ENCODE measurements at regions not wholly inside any gene's neighbourhood (a gene's known extent, or its start where the extent isn't known, plus 50 kb on each side); places are given as distances from the start of the nearest gene placed in this dataset.
"Not testable (repeated sequence)": the region's sequence is repeated elsewhere in the genome, so short reads cannot be mapped to it uniquely, and the experiment has no call there.

GRCh38 chr12:58651850-58652249 lies 268.5 kb downstream of the LRIG3 start:
- DNase-seq (ENCODE audit: low spot score): no peak

- no peak for DNase-seq (ENCODE audit: low spot score)
Measured at GRCh38 chr12:58654021-58654420, 266.3 kb downstream of the LRIG3 start.

- no peak for DNase-seq (ENCODE audit: low spot score)
Measured at GRCh38 chr12:58655375-58655774, 264.9 kb downstream of the LRIG3 start.

- no peak for DNase-seq (ENCODE audit: low spot score)
Measured at GRCh38 chr12:58656254-58657009, 263.9 kb downstream of the LRIG3 start.

- no peak for DNase-seq (ENCODE audit: low spot score)
Measured at GRCh38 chr12:58657190-58657589, 263.1 kb downstream of the LRIG3 start.

GRCh38 chr12:58665375-58665774 lies 254.9 kb downstream of the LRIG3 start:
- DNase-seq (ENCODE audit: low spot score): no peak

- DNase-seq (ENCODE audit: low spot score): no peak
Measured at GRCh38 chr12:58668233-58668632, 252.1 kb downstream of the LRIG3 start.

GRCh38 chr12:58668871-58669270 lies 251.4 kb downstream of the LRIG3 start:
- DNase-seq (ENCODE audit: low spot score): no peak

GRCh38 chr12:58670623-58671022 lies 249.7 kb downstream of the LRIG3 start:
- DNase-seq (ENCODE audit: low spot score): no peak

- no peak for DNase-seq (ENCODE audit: low spot score)
Measured at GRCh38 chr12:58671196-58671595, 249.1 kb downstream of the LRIG3 start.

GRCh38 chr12:58673021-58673420 lies 247.3 kb downstream of the LRIG3 start:
- DNase-seq (ENCODE audit: low spot score): no peak

- not testable (repeated sequence) for DNase-seq (ENCODE audit: low spot score)
Measured at GRCh38 chr12:58677833-58678232, 242.5 kb downstream of the LRIG3 start.

GRCh38 chr12:58678753-58679152 lies 241.6 kb downstream of the LRIG3 start:
- DNase-seq (ENCODE audit: low spot score): no peak

- DNase-seq (ENCODE audit: low spot score): no peak
Measured at GRCh38 chr12:58681730-58682129, 238.6 kb downstream of the LRIG3 start.

GRCh38 chr12:58695263-58695662 lies 225.0 kb downstream of the LRIG3 start:
- DNase-seq (ENCODE audit: low spot score): no peak

- DNase-seq (ENCODE audit: low spot score): no peak
Measured at GRCh38 chr12:58701536-58701935, 218.8 kb downstream of the LRIG3 start.

GRCh38 chr12:58703866-58704265 lies 216.4 kb downstream of the LRIG3 start:
- DNase-seq (ENCODE audit: low spot score): no peak

- DNase-seq (ENCODE audit: low spot score): not testable (repeated sequence)
Measured at GRCh38 chr12:58704770-58705169, 215.5 kb downstream of the LRIG3 start.

- DNase-seq (ENCODE audit: low spot score): no peak
Measured at GRCh38 chr12:58710901-58711300, 209.4 kb downstream of the LRIG3 start.

- DNase-seq (ENCODE audit: low spot score): no peak
Measured at GRCh38 chr12:58711974-58712373, 208.3 kb downstream of the LRIG3 start.

- DNase-seq (ENCODE audit: low spot score): no peak
Measured at GRCh38 chr12:58712976-58713375, 207.3 kb downstream of the LRIG3 start.

GRCh38 chr12:58719161-58719560 lies 201.1 kb downstream of the LRIG3 start:
- no peak for DNase-seq (ENCODE audit: low spot score)

- DNase-seq (ENCODE audit: low spot score): no peak
Measured at GRCh38 chr12:58720421-58720820, 199.9 kb downstream of the LRIG3 start.

GRCh38 chr12:58725400-58726105 lies 194.8 kb downstream of the LRIG3 start:
- DNase-seq (ENCODE audit: low spot score): no peak

Data from kidney tubule cell (primary cell).